Heart right ventricle (tissue), 16 donors: ENCODE measurements at regions not wholly inside any gene's neighbourhood (a gene's known extent, or its start where the extent isn't known, plus 50 kb on each side); places are given as distances from the start of the nearest gene placed in this dataset.

ENCODE experiments used
- ATAC-seq, 8 donors: fragments of 200-7000 bp; cut with Tn5 transposase; one replicate each; pipeline ENCODE4 v1.9.1; 2020; ENCODE audit warnings: mild to moderate bottlenecking in 8 of 8, moderate library complexity in 8 of 8, moderate number of reproducible peaks in 1 of 8
- DNase-seq, 2 donors: peaks; one replicate each; pipeline ENCODE4 v3.0.0-alpha.2; 2020
- H3K27ac ChIP-seq, 10 donors: fragments of 200-600 bp; sonication (generic) in 2 of 10; one replicate each; pipeline versions ENCODE4 v1.5.0 to v1.8.0; 2020 to 2022; ENCODE audit warnings: mild to moderate bottlenecking in 3 of 10
- H3K27me3 ChIP-seq, 7 donors: fragments of 200-600 bp; one replicate each; pipeline ENCODE4 v1.8.0; 2021 to 2022; ENCODE audit warnings: mild to moderate bottlenecking in 2 of 7
- H3K36me3 ChIP-seq, 9 donors: fragments of 200-600 bp; sonication (generic) in 1 of 9; one replicate each; pipeline versions ENCODE4 v1.5.0 to v1.8.0; 2020 to 2022; ENCODE audit warnings: mild to moderate bottlenecking in 2 of 9
- H3K4me1 ChIP-seq, 9 donors: fragments of 200-600 bp; sonication (generic) in 1 of 9; one replicate each; pipeline versions ENCODE4 v1.5.0 to v1.8.0; 2020 to 2022; ENCODE audit warnings: mild to moderate bottlenecking in 4 of 9
- H3K4me3 ChIP-seq, 10 donors: fragments of 200-600 bp; sonication (generic) in 2 of 10; one replicate each; pipeline versions ENCODE4 v1.5.0 to v1.8.0; 2020 to 2022; ENCODE audit warnings: mild to moderate bottlenecking in 7 of 10, moderate library complexity in 2 of 10
- H3K9me3 ChIP-seq, 11 donors: fragments of 200-600 bp in 10 of 11; sonication (generic) in 2 of 11; one replicate each; pipeline versions ENCODE4 v1.5.0 to v1.8.0; 2013 to 2022; ENCODE audit warnings: mild to moderate bottlenecking in 2 of 11, control low read depth in 1 of 11, moderate library complexity in 1 of 11
- WGBS, 2 donors: extraction: QIAGEN DNeasy Blood & Tissue Kit; methylation state at CpG; one replicate each; pipeline ENCODE4 v1.1.7; 2013; ENCODE audit warnings: inconsistent platforms in 1 of 2; 5-methylcytosine and 5-hydroxymethylcytosine counted together
- intact Hi-C, 10 donors: fragments of 100-400 bp; cut with DNase I; formaldehyde crosslinking; loops; one replicate each; pipeline versions ENCODE4 v1.11.1 to v1.14.2; 2022
- TF ChIP-seq, protein P1 (sequence below), 9 donors: fragments of 200-600 bp; sonication (generic) in 2 of 9; IDR thresholded peaks; one replicate each; pipeline versions ENCODE4 v1.5.0 to v1.8.0; 2021 to 2022; ENCODE audit warnings: antibody characterized with exemption in 9 of 9, mild to moderate bottlenecking in 5 of 9, moderate library complexity in 1 of 9
- donor health status: Arrhythmogenic right ventricular cardiomyopathy.
- donor health status: ischemic (EF 13 %, LVEDD 7.1; RV severe dilation, severe dysfunction).
- donor health status: healthy with polysubstance abuse.
- donor health status: DM: no; HTN: yes; CAD: no.
- donor health status: DM: no; HTN: no; CAD: no.
- donor health status: ischemic (EF 25% LVEDD 6.9; RV normal size, moderate dysfunction).
- donor health status: ischemic (EF 25% LVEDD 5.7; RV mildly dilated, moderate dysfunction).
- donor health status: healthy.
- donor health status: DM: yes; HTN: yes; CAD: no.
- donor health status: Ischemic cardiomyopathy.
- donor health status: ischemic (EF 35%, LVEDD 5.7; RV mildly dilated, moderate dysfunction).
- donor health status: nonischemic (EF 11% LVEDD 7.7; RV severe dilation, severe dysfunction).
- donor health status: DM: yes; HTN: yes; CAD: no.
- donor health status: PGD.
- donor health status: ischemic (EF 29% LVEDD 5.4; RV normal size, mild dysfunction).
- donor health status: nonischemic (EF 23%, LVEDD 6.1; RV moderate dilation, normal function).

DNA sequence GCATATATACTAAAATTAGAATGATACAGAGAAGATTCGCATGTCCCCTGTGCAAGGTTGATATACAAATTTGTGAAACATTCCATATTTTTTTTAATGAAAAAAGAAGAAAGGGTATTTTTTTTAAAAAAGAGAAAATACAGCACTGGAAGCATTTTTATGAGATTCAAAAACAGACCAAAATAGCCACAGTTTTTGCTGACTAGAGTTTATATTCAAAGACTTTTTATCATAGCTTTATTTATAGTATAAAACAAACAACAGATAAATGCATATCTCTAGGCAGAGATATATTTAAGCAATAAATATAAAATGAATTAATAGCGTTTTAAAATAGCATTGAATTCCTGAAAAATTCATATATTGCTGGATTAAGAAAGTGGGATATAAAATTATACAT, 436.5 kb upstream of the ACVR2A start:
- Histone ChIP-seq H3K27ac (no peak overlapping the region), H3K36me3 (no peaks in the 10 kb centered on the region), H3K27me3 (no peaks in the 10 kb centered on the region), H3K9me3 (peaks cover 0 to 21% (median 0%) of the 10 kb centered on the region in 11 donors), H3K4me3 (no peak overlapping the region), H3K4me1 (peaks cover 0 to 3% (median 0%) of the 10 kb centered on the region in 9 donors)
- 71 to 81% methylated on average over 2 of the region's 2 CpGs for WGBS, 2 donors
- TF ChIP-seq, protein P1, sequence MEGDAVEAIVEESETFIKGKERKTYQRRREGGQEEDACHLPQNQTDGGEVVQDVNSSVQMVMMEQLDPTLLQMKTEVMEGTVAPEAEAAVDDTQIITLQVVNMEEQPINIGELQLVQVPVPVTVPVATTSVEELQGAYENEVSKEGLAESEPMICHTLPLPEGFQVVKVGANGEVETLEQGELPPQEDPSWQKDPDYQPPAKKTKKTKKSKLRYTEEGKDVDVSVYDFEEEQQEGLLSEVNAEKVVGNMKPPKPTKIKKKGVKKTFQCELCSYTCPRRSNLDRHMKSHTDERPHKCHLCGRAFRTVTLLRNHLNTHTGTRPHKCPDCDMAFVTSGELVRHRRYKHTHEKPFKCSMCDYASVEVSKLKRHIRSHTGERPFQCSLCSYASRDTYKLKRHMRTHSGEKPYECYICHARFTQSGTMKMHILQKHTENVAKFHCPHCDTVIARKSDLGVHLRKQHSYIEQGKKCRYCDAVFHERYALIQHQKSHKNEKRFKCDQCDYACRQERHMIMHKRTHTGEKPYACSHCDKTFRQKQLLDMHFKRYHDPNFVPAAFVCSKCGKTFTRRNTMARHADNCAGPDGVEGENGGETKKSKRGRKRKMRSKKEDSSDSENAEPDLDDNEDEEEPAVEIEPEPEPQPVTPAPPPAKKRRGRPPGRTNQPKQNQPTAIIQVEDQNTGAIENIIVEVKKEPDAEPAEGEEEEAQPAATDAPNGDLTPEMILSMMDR (IDR thresholded peaks at IDR 0.05): no peak
- ATAC-seq (no peak), DNase-seq (no peak)
- intact Hi-C loops: no loop called here

DNA sequence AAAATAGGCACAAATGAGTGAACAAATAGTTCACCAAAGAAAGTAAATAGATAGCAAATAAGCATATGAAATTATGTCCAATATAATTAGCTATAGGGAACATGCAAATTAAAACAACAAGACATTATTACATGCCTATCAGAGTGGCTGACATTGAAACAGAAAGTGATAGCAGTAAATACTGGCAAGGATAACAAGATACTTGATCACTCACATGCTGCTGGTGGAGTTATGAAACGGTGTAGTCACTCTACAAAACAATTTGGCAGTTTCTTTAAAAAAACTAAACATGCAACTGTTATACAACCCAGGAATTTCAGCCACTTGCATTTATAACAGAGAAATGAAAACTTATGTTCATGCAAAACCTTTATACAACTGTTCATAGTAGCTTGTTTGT, 439.2 kb upstream of the ACVR2A start:
- Histone ChIP-seq H3K27ac (no peak overlapping the region), H3K4me3 (no peak overlapping the region), H3K36me3 (no peaks in the 10 kb centered on the region), H3K27me3 (no peaks in the 10 kb centered on the region), H3K4me1 (peaks cover 0 to 3% (median 0%) of the 10 kb centered on the region in 9 donors), H3K9me3 (peaks cover 0 to 10% (median 0%) of the 10 kb centered on the region in 11 donors)
- WGBS, 2 donors: 27 to 32% methylated on average over 1 of the region's 1 CpG
- ATAC-seq (no peak), DNase-seq (no peak)
- TF ChIP-seq, protein P1 (IDR thresholded peaks at IDR 0.05): no peak
- intact Hi-C loops: no loop called here

DNA sequence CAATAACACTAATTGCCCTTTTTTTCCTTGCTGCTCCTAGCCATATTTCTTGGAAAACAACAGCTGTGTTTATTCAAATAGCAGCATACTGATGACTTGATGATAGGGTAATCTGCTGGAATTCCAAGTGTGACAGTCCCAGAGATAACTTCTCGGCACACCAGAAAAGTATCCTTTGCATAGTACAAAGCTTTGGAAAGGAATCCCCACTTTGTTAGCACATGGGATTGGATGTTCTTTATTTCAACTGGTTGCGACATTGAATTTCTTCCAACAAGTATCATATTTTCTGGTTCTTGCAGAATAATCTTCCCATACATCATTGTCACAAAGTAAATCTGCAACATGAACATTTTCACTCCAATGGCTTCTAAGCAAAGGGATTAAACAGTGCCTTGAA, 445.8 kb upstream of the ACVR2A start:
- 31 to 43% methylated on average over 2 of the region's 2 CpGs for WGBS, 2 donors
- H3K36me3 ChIP-seq: no peaks in the 10 kb centered on the region
- H3K4me1 ChIP-seq: no peaks in the 10 kb centered on the region
- H3K27ac ChIP-seq: no peak overlapping the region
- H3K4me3 ChIP-seq: no peak overlapping the region
- TF ChIP-seq, protein P1 (IDR thresholded peaks at IDR 0.05): no peak
- intact Hi-C loops: no loop called here
- ATAC-seq (no peak), DNase-seq (no peak)
- no peaks in the 10 kb centered on the region for H3K9me3 ChIP-seq
- no peaks in the 10 kb centered on the region for H3K27me3 ChIP-seq

DNA sequence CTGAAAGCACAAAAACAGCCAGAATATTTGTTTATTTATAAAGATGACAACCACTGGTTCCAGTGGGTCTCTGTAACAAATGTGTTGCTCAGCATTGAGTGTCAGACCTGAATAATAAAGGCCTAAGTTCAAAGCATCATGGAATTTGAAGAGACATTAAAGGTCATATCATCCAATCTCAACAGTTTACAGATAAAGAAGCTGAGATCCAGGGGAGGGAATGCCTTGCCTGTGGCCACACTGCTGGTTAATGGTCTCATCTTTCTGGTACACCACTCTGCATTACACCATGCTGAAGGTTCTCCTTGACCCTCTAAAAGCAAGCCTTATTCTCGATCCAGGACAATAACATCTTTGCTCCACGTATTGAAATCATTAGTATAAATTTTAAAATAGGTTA, 446.5 kb upstream of the ACVR2A start:
- Histone ChIP-seq H3K9me3 (no peaks in the 10 kb centered on the region), H3K4me1 (no peaks in the 10 kb centered on the region), H3K36me3 (no peaks in the 10 kb centered on the region), H3K27me3 (no peaks in the 10 kb centered on the region), H3K4me3 (no peak overlapping the region), H3K27ac (no peak overlapping the region)
- WGBS, 2 donors: 80 to 84% methylated on average over 2 of the region's 2 CpGs
- intact Hi-C loops: no loop called here
- TF ChIP-seq, protein P1 (IDR thresholded peaks at IDR 0.05): no peak
- DNase-seq: no peak
- ATAC-seq: no peak

DNA sequence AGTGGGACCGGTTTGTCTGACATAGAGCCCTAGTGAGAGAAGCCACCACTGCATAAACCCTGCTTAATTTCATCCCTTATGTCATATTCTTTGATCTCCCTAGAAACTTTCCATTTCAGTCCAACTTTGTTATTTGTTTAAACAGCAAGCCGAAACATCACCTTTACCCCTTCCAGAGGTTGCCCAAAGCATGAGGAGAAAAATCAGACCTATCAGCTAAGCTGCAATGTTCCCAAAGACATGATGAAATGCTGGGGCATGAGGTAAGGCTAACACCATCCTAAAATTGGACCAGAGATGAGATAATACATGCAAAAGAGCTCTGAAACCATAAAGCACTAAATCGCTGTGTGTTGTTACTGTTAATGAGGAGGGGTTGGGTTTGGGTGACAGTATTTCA, 447.9 kb upstream of the ACVR2A start:
- Histone ChIP-seq H3K27me3 (no peaks in the 10 kb centered on the region), H3K27ac (no peak overlapping the region), H3K36me3 (no peaks in the 10 kb centered on the region), H3K4me3 (no peak overlapping the region), H3K9me3 (no peaks in the 10 kb centered on the region), H3K4me1 (no peaks in the 10 kb centered on the region)
- no peak for DNase-seq
- intact Hi-C loops: no loop called here
- TF ChIP-seq, protein P1 (IDR thresholded peaks at IDR 0.05): no peak
- ATAC-seq: no peak
- WGBS, 2 donors: 93 to 95% methylated on average over 3 of the region's 3 CpGs
